ENCODE measurements at regions not wholly inside any gene's neighbourhood (a gene's known extent, or its start where the extent isn't known, plus 50 kb on each side); places are given as distances from the start of the nearest gene placed in this dataset.

DNA sequence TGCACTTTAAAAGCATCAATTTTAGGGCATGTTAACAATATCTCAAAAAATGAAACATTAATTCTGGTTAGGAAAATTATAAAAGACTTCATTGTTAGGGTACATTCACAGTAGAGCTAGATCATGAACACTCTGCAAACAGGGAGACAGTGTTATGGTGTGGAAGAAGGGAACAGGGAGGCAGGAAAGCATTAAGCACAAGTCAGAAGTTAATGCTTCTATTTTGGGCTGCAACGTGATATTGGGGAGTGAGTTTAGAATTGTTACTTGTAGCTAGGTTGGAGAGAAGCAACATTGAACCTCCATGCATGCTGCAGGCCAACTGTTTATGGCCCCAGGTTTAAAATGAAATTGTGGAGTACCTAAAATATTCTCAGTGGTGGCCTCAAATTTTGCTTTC lies 278.1 kb upstream of the NMUR2 start:
- H3K36me3 ChIP-seq: no peaks in the 10 kb centered on the region
- H3K9me3 ChIP-seq: no peaks in the 10 kb centered on the region
- no peak for TF ChIP-seq POLR2A (IDR thresholded peaks at IDR 0.05)
- TF ChIP-seq, protein P1, sequence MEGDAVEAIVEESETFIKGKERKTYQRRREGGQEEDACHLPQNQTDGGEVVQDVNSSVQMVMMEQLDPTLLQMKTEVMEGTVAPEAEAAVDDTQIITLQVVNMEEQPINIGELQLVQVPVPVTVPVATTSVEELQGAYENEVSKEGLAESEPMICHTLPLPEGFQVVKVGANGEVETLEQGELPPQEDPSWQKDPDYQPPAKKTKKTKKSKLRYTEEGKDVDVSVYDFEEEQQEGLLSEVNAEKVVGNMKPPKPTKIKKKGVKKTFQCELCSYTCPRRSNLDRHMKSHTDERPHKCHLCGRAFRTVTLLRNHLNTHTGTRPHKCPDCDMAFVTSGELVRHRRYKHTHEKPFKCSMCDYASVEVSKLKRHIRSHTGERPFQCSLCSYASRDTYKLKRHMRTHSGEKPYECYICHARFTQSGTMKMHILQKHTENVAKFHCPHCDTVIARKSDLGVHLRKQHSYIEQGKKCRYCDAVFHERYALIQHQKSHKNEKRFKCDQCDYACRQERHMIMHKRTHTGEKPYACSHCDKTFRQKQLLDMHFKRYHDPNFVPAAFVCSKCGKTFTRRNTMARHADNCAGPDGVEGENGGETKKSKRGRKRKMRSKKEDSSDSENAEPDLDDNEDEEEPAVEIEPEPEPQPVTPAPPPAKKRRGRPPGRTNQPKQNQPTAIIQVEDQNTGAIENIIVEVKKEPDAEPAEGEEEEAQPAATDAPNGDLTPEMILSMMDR (IDR thresholded peaks at IDR 0.05): no peak
- H3K4me3 ChIP-seq: no peak overlapping the region
- H3K4me1 ChIP-seq: no peaks in the 10 kb centered on the region
- no peaks in the 10 kb centered on the region for H3K27me3 ChIP-seq
- DNase-seq (no peak), ATAC-seq (no peak)
- WGBS (ENCODE audit: insufficient coverage, low coverage, low lambda C conversion rate, missing lambda C conversion rate): 60% methylated on average over 1 of the region's 1 CpG
- intact Hi-C loops (cut with DNase I): no loop called here
- no peak overlapping the region for H3K27ac ChIP-seq

DNA sequence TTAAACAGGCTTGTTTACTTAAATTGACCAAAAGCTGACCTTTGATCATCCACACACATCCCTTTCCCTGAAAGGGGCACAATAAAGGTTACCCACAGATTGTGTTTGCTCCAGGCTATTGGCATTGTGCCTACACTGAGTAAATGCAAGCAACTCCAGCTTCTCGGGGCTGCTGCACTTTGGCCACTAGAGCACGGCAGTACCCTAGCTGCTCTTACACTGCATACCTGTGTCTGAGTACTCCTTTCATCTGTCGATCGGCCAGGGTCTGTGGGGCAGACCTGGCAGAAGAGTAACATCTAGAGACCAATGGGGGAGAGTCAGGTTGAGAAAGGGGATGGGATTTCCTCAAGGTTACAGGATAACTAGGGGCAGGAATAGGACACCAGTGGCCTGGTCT lies 281.9 kb upstream of the NMUR2 start:
- H3K36me3 ChIP-seq: no peaks in the 10 kb centered on the region
- intact Hi-C loops (cut with DNase I): no loop called here
- no peaks in the 10 kb centered on the region for H3K27me3 ChIP-seq
- no peaks in the 10 kb centered on the region for H3K4me1 ChIP-seq
- DNase-seq: no peak
- H3K9me3 ChIP-seq: no peaks in the 10 kb centered on the region
- no peak overlapping the region for H3K4me3 ChIP-seq
- no peak overlapping the region for H3K27ac ChIP-seq
- no peak for ATAC-seq
- WGBS (ENCODE audit: insufficient coverage, low coverage, low lambda C conversion rate, missing lambda C conversion rate): 71% methylated on average over 2 of the region's 4 CpGs
- no peak for TF ChIP-seq POLR2A (IDR thresholded peaks at IDR 0.05)
- TF ChIP-seq, protein P1 (IDR thresholded peaks at IDR 0.05): no peak

DNA sequence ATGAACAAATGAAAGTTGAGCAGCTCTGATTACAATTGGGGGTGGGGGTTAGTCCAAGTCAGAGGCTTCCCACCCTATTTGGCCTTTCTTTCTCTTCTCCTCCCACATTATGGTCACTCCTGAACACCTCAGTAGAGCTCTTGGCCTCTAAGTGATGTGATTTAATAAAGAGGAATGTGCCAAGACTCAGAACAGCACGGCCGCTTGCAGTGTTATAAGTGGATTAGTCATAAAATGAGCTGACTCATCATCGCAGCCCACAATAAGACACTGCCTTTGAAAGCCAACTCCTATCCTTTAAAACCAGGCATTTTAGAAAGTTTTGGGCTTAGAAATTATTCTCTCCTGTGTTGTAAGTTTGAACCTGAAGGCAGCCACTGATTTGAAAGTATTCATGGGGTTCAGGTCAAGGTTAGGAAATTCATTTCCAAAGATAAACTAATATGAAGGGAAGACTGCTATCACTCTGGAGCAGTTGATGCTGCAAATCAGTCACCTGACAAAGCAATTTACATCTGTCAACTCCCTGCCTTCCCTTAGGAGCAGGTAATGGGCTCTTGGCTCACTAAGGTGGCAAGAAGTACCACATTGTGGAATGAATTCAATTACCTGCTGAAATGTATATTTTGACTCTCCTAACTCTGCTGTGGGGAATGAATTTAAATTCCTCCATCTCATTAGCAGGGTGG lies 283.6 kb upstream of the NMUR2 start:
- no peaks in the 10 kb centered on the region for H3K27me3 ChIP-seq
- intact Hi-C loops (cut with DNase I): no loop called here
- no peak overlapping the region for H3K27ac ChIP-seq
- no peak overlapping the region for H3K4me3 ChIP-seq
- H3K36me3 ChIP-seq: no peaks in the 10 kb centered on the region
- no peaks in the 10 kb centered on the region for H3K4me1 ChIP-seq
- WGBS (ENCODE audit: insufficient coverage, low coverage, low lambda C conversion rate, missing lambda C conversion rate): 89% methylated on average over 3 of the region's 3 CpGs
- DNase-seq (no peak), ATAC-seq (no peak)
- H3K9me3 ChIP-seq: no peaks in the 10 kb centered on the region
- no peak for TF ChIP-seq POLR2A (IDR thresholded peaks at IDR 0.05)
- TF ChIP-seq, protein P1 (IDR thresholded peaks at IDR 0.05): no peak

DNA sequence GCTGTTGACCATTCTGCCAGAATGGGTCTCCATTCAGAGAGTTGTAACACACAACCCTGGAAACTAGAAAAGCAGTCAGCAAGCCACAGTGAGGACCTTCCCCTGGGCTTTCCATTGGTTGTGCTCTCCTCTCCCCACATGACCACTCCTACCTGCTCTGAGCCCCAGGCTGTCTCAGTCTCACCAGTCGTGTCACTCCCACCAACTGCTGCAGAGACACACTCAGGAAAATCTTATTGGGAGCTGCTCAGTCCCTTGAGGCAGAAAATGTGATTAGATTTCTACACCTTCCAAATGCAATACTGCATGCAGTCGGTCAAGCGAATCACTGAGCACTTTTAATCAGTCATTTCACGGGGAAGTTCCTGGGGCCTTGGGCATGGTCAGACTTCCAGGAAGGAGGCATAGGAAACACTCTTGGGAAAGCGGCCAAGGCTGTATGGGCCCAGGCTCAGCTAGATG lies 284.2 kb upstream of the NMUR2 start:
- 42% methylated on average over 5 of the region's 5 CpGs for WGBS (ENCODE audit: insufficient coverage, low coverage, low lambda C conversion rate, missing lambda C conversion rate)
- no peak for DNase-seq
- no peak for ATAC-seq
- H3K27ac ChIP-seq: no peak overlapping the region
- no peaks in the 10 kb centered on the region for H3K36me3 ChIP-seq
- no peaks in the 10 kb centered on the region for H3K27me3 ChIP-seq
- no peak for TF ChIP-seq POLR2A (IDR thresholded peaks at IDR 0.05)
- TF ChIP-seq, protein P1 (IDR thresholded peaks at IDR 0.05): no peak
- intact Hi-C loops (cut with DNase I): no loop called here
- H3K4me1 ChIP-seq: no peaks in the 10 kb centered on the region
- H3K9me3 ChIP-seq: no peaks in the 10 kb centered on the region
- H3K4me3 ChIP-seq: no peak overlapping the region

Measured in right lobe of liver (tissue), 6 donors.